ENCODE measurements at regions not wholly inside any gene's neighbourhood (a gene's known extent, or its start where the extent isn't known, plus 50 kb on each side); places are given as distances from the start of the nearest gene placed in this dataset.
"Not testable (repeated sequence)": the region's sequence is repeated elsewhere in the genome, so short reads cannot be mapped to it uniquely, and the experiment has no call there.

DNA sequence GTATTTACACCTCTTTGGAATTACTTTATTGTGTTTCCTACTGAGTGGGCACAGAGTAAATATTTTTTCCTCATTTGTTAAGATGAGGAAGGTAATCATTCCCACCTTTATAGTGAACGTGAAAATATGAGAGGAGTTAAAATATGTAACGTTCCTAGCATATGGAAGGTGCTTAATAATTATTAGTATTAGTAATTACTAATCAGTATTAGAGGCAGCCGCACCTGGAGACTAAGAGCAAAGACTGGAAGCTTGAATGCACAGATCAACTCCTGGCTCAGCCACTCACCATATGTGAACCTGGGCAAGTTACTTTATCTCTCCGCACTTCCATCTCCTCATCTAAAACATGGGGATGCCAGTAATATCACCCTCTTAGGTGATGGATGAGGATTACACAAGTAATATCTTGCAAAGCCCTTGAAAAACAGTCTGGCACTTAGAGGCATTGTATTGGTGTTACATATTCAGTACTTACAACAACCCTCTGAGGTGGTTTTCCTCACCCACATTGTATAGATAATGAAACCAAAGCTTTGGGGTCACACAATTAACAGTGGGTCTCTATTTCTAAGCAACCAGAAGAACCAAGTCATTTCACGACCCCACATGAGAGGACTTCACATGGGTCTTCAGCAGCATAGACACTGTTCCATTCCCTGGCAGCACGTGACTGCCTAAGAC is 100.3 kb upstream of the KCTD1 start:
- DNase-seq, result no peak

DNA sequence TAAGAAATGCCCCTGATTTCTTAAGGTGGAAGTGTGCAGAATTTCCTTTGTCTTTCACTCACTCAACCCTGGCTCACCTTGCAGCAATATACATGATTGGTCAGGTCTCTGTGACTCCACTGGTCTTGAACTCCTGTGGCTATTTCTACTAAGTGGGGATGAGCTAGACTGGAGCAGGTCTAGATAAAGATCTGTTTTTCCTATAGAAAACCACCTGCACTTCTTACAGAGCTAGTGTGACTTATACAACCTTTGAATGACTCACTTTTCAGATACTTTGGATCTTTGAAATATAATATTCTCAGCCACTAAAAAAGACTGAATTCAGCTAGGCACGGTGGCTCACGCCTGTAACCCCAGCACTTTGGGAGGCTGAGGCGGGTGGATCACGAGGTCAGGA is 98.5 kb upstream of the KCTD1 start:
- DNase-seq, result no peak

DNA sequence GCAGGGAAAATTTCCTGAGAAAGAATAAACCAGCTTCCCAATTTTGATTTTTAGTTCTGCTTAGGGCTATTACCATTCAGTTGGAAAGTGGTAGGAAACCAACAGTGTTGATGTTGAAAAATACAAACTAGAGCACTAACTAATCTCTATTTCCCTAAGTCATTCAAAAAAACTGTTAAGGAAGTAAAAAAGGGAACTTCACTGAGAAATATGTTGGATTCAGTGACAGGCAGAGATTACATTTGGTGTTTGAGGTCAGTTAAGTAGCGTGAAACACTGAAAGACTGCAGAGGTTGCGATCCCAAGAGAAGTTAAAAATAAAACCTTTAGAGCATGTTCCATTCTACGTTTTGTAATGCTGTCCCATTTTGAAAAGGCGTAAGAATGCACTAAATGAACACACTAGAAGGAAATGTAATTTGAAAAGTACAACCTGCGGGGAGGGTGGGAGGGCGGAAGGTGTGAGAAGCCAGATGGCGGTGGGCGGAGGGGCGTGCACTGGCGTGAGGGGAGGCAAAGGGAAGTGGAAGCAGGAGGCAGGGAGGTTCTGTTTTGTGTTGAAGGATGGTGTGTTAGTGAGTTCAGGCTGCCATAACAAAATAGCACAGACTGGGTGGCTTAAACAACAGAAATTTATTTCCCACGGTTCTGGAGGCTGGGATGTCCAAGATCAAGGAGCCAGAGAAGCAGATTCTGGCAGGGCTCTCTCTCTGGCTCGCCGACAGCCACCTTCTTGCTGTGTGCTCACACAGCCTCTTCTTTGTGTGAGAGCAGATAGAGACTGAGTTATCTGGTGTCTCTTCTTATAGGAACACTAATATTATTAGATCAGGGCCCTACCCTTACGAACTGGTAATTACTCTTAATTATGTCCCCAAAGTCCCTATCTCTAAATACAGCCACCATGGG is 94.3 kb upstream of the KCTD1 start:
- peak in 1 of 2 donors; percentile 30 for DNase-seq

DNA sequence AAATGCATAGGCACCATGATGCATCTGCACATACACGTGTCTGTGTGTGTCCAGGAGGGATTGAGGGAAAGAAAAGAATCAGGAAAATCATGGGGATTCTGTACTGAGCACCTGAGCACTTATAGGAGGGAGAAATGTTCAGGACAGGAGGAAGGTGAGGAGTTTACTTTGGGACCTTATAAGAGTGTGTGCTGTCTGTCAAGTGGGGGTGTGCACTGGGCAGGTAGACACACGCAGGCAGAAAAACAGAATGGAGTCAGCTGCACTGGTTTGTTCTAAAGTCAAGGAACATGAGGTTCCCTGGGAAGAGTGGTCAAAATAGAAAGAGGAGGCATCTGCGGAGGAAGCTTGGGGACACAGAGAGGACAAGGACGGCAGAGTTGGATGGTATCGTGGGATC is 92.2 kb upstream of the KCTD1 start:
- no peak for DNase-seq

DNA sequence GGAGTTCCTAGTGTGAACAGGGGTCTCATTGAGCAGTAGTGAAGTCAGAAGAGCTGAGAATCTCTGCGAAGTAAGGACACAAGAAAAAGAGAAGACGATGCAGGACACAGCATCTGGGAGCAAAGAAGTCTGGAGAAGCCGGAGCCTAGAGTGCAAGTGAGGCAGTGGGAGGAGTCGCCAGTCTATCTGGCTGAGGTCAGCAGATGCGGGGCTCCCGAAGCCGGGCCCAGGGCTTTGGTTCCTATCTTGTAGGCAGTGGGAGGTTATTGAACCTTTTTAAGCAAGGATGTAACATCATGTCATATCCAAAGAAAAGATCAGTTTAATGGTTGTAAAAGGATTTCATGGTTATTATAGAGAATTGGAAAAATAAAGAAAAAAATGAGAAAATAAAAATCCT is 90.8 kb upstream of the KCTD1 start:
- DNase-seq, result no peak

GRCh38 chr18:26637983-26638382 is 89.6 kb upstream of the KCTD1 start:
- DNase-seq, result no peak

DNA sequence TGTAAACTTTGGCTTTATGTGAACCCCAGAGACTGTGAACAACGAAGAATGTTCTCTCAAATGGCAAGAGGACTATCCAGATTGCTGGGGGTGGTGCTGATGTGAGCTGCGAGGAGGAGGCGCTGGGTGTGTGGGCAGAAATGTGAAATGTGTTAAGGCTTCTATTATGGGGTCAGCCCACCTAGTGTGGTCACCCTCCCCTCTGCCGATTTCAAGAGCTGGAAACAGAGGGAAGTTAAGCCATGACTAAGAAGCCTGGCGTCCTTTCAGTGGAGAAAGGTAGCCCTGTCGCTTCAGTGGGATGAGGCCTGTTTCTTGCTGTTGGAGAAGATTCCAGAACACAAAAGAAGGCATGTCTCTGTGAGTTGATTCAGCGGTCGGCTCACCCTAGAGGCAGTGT is 89.0 kb upstream of the KCTD1 start:
- DNase-seq, result no peak

DNA sequence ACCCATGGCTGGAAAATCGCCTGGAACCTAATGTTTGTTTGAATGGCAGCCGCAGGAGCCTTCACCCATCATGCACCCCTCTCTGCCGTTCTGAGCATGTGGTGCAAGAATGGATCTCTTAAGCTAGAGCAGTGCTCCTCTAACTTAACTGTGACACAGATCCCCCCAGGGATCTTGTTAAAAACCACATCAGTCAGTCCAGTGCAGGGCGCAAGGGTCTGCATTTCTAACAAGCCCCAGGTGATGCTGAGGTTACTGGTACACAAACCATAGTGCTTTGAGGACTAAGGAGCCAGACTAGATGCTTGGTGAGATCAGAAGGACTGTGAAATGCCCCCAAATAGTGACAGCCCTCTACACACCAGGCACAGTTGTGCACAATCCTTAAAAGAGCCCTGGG is 87.1 kb upstream of the KCTD1 start:
- no peak for DNase-seq

- DNase-seq, result no peak
These were observed 86.3 kb upstream of the KCTD1 start for GRCh38 chr18:26634631-26635030.

DNA sequence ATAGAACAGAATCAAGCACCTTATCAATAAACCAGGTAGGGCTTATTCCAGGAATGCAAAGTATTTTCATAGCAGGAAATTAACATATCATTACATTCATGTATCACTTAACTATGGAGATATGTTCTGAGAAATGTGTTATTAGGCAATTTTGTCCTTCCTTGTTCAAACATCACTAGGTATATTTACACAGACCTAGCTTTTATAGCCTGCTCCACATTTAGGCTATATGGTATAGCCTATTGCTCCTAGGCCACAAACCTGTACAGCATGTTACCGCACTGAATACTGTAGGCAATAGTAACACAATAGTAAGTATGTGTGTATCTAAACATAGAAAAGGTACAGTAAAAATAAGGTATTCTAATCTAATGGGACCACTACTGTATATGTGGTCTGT is 82.8 kb upstream of the KCTD1 start:
- no peak for DNase-seq

GRCh38 chr18:26630596-26630995 is 82.2 kb upstream of the KCTD1 start:
- DNase-seq, result no peak

- no peak for DNase-seq
These were observed 79.7 kb upstream of the KCTD1 start for GRCh38 chr18:26628017-26628416.

DNA sequence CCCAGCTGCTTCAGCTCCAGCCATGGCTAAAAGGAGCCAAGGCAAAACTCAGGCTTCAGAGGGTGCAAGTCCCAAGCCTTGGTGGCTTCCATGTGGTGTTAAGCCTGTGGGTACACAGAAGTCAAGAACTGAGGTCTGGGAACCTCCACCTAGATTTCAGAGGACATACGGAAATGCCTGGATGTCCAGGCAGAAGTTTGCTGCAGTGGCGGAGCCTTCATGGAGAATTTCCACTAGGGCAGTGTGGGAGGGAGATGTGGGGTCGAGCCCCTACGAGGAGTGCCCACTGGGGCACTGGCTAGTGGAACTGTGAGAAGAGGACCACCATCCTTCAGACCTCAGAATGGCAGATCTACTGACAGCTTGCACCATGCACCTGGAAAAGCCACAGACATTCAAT is 76.1 kb upstream of the KCTD1 start:
- DNase-seq, result no peak

- DNase-seq, result not testable (repeated sequence)
These were observed 75.0 kb upstream of the KCTD1 start for GRCh38 chr18:26623314-26623713.

DNA sequence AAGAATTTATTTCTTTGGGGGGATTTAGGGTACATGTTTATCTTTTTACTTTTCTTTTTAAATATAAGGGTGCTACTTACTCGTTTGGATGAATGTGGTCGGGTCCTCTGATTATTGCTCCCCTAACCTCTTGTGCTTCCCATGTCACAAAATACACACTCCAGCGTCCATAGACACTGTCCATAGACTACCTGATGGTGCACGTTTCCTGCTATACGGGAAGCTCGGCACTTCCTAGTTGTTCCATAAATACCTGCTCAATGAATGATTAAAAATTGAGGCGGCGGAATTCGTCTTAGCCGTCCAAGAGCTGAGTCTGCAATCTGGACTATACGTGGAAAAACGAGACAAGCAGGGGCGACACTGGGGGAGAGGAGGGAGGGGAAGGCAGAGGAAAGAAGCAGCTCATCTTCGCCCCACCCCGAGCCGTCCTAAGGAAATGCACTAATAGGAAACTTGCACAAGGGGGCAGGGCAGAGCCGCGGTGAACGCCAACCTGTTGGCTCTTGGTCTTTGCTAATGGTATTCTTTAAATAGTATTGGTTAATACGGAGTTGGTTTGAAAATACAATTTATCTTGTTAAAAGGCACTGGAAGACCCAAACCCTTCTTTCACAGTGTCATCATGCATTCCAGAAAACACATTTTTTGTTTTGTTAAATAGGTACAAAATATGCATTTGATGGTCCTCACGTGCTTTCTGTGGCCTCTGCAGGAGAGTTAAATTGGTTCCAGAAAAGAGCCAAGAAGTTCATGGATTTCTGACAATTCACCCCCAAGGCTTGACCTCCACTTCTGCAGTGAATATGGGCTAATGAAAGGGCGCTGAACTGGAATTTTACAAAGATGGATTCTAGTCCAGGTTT is 73.0 kb upstream of the KCTD1 start:
- peak; percentile 26 to 29 for DNase-seq

DNA sequence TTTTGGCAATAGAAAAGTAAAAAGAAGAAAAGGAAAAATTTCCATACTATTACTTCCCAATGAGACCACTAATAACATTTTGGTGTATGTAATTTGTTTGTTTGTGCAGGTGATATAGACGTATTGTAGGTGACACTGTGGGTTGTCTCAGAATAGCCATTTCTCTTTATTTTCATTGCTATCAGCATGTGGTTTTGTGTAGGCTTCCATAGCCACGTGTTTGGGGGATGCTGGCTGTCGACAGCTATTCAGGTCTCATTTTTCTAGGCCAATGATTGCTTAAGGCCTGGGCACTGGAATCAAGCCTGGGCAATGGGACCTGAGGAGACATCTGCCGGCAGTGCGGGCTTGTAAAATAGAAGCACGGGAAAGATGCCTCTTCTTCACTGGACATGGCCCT is 71.0 kb upstream of the KCTD1 start:
- DNase-seq, result no peak

GRCh38 chr18:26618135-26618534 is 69.8 kb upstream of the KCTD1 start:
- no peak for DNase-seq

- no peak for DNase-seq
These were observed 68.8 kb upstream of the KCTD1 start for GRCh38 chr18:26617151-26617554.

DNA sequence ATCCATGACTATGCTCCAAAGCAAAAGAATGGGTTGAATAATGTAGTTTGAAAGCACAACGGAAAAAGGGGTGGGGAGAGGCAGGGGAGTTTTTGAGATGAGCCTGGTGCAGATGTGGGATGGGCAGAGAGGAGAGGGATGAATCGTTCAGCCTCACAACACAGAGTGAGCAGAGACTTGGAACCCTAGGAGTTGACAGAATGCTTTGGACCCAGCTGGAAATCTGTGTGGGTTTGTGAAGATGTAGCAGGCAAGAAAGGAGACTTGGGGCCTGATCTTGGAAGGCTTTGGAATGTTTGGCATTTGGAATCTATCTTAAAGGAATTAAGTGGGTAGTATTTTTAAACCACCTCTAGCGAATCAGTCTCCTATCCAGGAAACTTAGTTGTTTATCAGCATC is 66.0 kb upstream of the KCTD1 start:
- DNase-seq, result no peak

Measured in bone marrow (tissue), 2 donors.